ENCODE measurements at regions not wholly inside any gene's neighbourhood (a gene's known extent, or its start where the extent isn't known, plus 50 kb on each side); places are given as distances from the start of the nearest gene placed in this dataset.

DNA sequence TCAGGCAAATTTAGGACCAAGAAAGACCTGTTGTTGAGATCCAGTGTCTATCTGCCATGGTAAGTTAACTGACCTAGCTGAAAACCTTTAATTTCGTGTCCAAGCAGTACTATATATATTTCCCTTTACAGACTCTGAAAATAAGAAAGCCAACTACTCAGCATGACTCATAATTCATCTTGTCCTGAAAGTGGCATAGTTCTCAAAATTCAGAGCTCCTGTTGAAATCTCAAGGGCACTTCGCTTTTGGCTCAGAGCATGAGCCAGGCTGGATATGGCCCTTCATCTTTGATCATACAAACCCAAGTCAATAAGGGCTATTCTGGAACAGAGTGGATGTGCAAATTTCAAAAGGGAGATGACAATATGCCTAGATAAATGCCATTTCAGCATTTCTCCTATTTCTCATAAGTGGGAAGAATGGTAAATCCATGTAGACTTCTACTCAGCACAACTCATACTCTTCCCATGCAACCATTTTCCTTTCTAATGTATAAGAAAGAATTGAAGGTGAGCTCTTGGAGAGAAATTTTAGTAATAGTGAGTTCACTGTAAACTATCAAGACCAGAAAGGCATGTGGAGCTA is 567.9 kb upstream of the DAB2 start:
- DNase-seq: no peak
- H3K9me3 ChIP-seq: no peaks in the 10 kb centered on the region
- no peak overlapping the region for H3K27ac ChIP-seq
- intact Hi-C loops (cut with DNase I; ENCODE audit: low total_unique reads): no loop called here
- no peaks in the 10 kb centered on the region for H3K36me3 ChIP-seq (ENCODE audit: low read depth, missing control alignments)
- H3K27me3 ChIP-seq: no peaks in the 10 kb centered on the region
- 70 to 87% methylated on average over 2 of the region's 2 CpGs for WGBS, 2 donors
- TF ChIP-seq, protein P1, sequence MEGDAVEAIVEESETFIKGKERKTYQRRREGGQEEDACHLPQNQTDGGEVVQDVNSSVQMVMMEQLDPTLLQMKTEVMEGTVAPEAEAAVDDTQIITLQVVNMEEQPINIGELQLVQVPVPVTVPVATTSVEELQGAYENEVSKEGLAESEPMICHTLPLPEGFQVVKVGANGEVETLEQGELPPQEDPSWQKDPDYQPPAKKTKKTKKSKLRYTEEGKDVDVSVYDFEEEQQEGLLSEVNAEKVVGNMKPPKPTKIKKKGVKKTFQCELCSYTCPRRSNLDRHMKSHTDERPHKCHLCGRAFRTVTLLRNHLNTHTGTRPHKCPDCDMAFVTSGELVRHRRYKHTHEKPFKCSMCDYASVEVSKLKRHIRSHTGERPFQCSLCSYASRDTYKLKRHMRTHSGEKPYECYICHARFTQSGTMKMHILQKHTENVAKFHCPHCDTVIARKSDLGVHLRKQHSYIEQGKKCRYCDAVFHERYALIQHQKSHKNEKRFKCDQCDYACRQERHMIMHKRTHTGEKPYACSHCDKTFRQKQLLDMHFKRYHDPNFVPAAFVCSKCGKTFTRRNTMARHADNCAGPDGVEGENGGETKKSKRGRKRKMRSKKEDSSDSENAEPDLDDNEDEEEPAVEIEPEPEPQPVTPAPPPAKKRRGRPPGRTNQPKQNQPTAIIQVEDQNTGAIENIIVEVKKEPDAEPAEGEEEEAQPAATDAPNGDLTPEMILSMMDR (IDR thresholded peaks at IDR 0.05): no peak
- TF ChIP-seq POLR2A (IDR thresholded peaks at IDR 0.05): no peak
- H3K4me1 ChIP-seq: no peaks in the 10 kb centered on the region
- no peak overlapping the region for H3K4me3 ChIP-seq

DNA sequence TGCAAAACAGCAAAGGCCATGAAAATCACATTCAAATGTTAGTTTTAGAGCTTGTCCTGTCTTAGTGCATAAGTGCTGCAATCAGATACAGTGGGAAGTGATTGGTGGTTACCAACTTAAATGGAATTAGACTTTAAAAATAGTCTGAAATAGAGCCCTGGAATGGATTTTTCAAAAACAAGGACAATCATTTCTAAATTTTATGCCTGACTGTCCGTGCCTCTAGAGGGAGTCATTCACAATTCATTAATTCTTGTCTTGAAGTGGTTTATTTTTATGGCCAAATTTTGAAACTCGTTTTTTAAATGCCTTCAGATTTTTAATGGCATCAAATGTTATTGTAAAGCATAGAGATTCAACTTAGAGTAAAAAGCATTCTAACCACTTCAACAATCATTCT is 561.8 kb upstream of the DAB2 start:
- no peak for DNase-seq
- H3K4me1 ChIP-seq: no peaks in the 10 kb centered on the region
- no peaks in the 10 kb centered on the region for H3K9me3 ChIP-seq
- H3K36me3 ChIP-seq (ENCODE audit: low read depth, missing control alignments): no peaks in the 10 kb centered on the region
- H3K4me3 ChIP-seq: no peak overlapping the region
- TF ChIP-seq, protein P1 (IDR thresholded peaks at IDR 0.05): no peak
- TF ChIP-seq POLR2A (IDR thresholded peaks at IDR 0.05): no peak
- WGBS, 2 donors: 73 to 77% methylated on average over 2 of the region's 2 CpGs
- no peaks in the 10 kb centered on the region for H3K27me3 ChIP-seq
- intact Hi-C loops (cut with DNase I; ENCODE audit: low total_unique reads): no loop called here
- H3K27ac ChIP-seq: no peak overlapping the region

DNA sequence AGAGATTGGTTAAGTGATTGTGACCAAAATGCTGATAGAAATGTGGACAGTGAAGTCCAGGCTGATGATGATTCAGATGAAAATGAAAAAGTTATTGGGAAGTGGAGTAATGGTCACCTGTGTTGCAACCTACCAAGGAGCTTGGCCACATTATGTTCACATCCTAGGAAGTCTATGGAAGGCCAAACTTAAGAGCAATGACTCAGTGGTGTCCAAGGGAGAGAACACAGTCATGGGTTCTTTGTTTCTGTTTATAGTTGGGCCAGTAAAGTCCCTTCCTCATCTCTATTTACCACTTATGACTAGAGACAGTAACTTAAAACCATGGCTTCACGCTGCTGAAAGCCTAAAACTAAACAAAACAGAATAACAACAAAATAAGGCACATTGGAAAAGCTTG is 555.3 kb upstream of the DAB2 start:
- 73 to 89% methylated on average over 1 of the region's 1 CpG for WGBS, 2 donors
- Histone ChIP-seq H3K27me3 (no peaks in the 10 kb centered on the region), H3K27ac (no peak overlapping the region), H3K4me1 (no peaks in the 10 kb centered on the region), H3K36me3 (ENCODE audit: low read depth, missing control alignments) (no peaks in the 10 kb centered on the region), H3K9me3 (no peaks in the 10 kb centered on the region), H3K4me3 (no peak overlapping the region)
- DNase-seq: no peak
- intact Hi-C loops (cut with DNase I; ENCODE audit: low total_unique reads): no loop called here
- TF ChIP-seq, protein P1 (IDR thresholded peaks at IDR 0.05): no peak
- no peak for TF ChIP-seq POLR2A (IDR thresholded peaks at IDR 0.05)

DNA sequence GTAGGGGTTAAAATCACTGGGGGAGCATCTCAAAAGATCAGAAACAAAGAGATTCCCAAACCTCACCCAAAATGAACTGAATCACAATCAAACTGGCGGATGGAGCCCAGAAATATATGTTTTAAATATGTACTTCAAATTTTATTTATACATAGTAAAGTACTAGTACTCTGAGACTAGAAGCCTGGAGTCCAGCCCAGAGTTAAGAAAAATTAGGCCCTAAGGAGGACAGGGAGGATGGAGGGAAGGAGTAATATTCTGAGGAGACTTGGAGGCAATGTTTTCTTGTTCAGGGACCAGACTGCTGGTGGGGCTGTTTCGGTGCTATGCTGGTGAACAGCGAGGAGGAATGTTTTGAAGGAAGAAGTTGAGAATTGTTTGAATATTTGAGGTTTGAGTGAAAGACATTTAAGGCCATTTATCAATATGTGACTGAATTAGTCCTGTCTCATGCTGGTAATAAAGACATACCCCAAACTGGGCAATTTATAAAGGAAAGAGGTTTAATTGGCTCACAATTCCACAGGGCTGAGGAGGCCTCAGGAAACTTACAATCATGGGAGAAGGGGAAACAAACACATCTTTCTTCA is 552.4 kb upstream of the DAB2 start:
- H3K27me3 ChIP-seq: no peaks in the 10 kb centered on the region
- no peak overlapping the region for H3K4me3 ChIP-seq
- no peaks in the 10 kb centered on the region for H3K4me1 ChIP-seq
- H3K9me3 ChIP-seq: no peaks in the 10 kb centered on the region
- intact Hi-C loops (cut with DNase I; ENCODE audit: low total_unique reads): no loop called here
- H3K36me3 ChIP-seq (ENCODE audit: low read depth, missing control alignments): no peaks in the 10 kb centered on the region
- DNase-seq: no peak
- TF ChIP-seq, protein P1 (IDR thresholded peaks at IDR 0.05): no peak
- no peak for TF ChIP-seq POLR2A (IDR thresholded peaks at IDR 0.05)
- no peak overlapping the region for H3K27ac ChIP-seq
- 90% methylated on average over 3 of the region's 3 CpGs for WGBS, 2 donors

Data from testis (tissue), 2 donors.